ENCODE measurements at regions not wholly inside any gene's neighbourhood (a gene's known extent, or its start where the extent isn't known, plus 50 kb on each side); places are given as distances from the start of the nearest gene placed in this dataset.

GRCh38 chr1:43054961-43055360 lies 96.3 kb upstream of the SLC2A1 start:
- Histone ChIP-seq H3K27me3 (ENCODE audit: insufficient read depth) (no peaks in the 10 kb centered on the region), H3K4me1 (ENCODE audit: control insufficient read depth in 1 of 2, insufficient read depth in 2 of 2, low read depth in 1 of 2, low read length in 1 of 2) (peaks cover 0 to 12% of the 10 kb centered on the region in 2 experiments; a peak in 1 of 4 replicates), H3K4me3 (ENCODE audit: low read depth in 2 of 2, low read length in 1 of 2) (no peak overlapping the region), H3K36me3 (replicated peaks in 1 of 2; ENCODE audit: control insufficient read depth in 1 of 2, insufficient read depth in 2 of 2, low read length in 1 of 2) (no peaks in the 10 kb centered on the region), H4K20me1 (ENCODE audit: insufficient read depth) (no peaks in the 10 kb centered on the region), H3K79me2 (ENCODE audit: insufficient read depth) (no peaks in the 10 kb centered on the region), H3F3A (replicated peaks; ENCODE audit: insufficient read depth) (no peaks in the 10 kb centered on the region), H3K9me2 (no peaks in the 10 kb centered on the region), H2AFZ (ENCODE audit: low read depth) (no peak overlapping the region), H3K27ac (ENCODE audit: low read depth in 2 of 2, low read length in 1 of 2) (no peak overlapping the region), H3K4me2 (no peak overlapping the region), H3K9me3 (no peaks in the 10 kb centered on the region), H3K9ac (no peak overlapping the region)
- ChIA-PET POLR2A (no interaction called here), CTCF (interaction anchor here (3.0 kb wide), 1 partner anchor 18 kb away, joined by 16 read pairs; no protein-coding TSS in a partner anchor)
- no peak for DNase-seq
- 71% methylated on average over 2 of the region's 2 CpGs for WGBS (ENCODE audit: low lambda C conversion rate)
- TF ChIP-seq TCF12 (IDR thresholded peaks at IDR 0.05) (no peak), CHD2 (IDR thresholded peaks at IDR 0.05; ENCODE audit: low read length, partially characterized antibody) (no peak), REST (IDR thresholded peaks at IDR 0.05; ENCODE audit: low read depth, low read length) (no peak), RFX5 (IDR thresholded peaks at IDR 0.05; ENCODE audit: low read length) (no peak), YY1 (IDR thresholded peaks at IDR 0.05; ENCODE audit: low read depth) (no peak), POLR2AphosphoS5 (IDR thresholded peaks at IDR 0.05; ENCODE audit: low read depth, low read length) (no peak)

DNA sequence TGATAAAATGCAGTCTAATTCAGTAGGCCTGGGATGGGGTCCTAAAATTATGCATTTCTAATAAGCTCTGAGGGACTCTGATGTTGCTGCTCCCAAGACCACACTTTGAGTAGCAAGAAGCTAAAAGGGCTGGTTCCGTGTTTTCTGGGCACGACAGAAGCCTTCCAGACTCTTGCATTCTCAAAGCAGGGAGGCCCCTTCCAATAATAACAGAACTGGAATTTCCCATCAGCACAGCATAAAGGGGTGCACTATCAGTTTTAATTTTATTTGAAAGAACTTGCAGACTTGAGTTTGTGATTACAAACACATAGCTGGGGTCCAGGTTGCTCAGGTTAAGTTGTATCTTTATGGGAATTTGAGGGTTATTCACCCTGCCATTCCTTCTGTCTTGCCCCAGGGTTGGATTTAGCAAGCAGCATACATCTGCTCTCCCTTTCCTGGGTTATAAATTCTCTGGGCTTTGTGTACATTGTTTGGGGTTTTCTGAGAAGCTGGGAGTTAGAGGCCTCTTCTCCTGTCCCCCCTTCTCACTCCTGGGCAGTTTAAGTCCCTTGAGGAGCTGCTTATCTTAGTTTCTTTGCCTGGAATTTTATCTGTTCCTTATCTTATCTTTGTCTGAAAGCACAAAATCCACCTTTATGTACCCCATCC lies 94.2 kb upstream of the SLC2A1 start:
- H3K9me2 ChIP-seq: no peaks in the 10 kb centered on the region
- H3K4me2 ChIP-seq: no peak overlapping the region

More for the DNA sequence above, 94.2 kb upstream of the SLC2A1 start:
- no peaks in the 10 kb centered on the region for H3F3A ChIP-seq (replicated peaks; ENCODE audit: insufficient read depth)
- H3K4me3 ChIP-seq (ENCODE audit: low read depth in 2 of 2, low read length in 1 of 2): no peak overlapping the region
- no peak overlapping the region for H3K9ac ChIP-seq
- H2AFZ ChIP-seq (ENCODE audit: low read depth): no peak overlapping the region
- H3K79me2 ChIP-seq (ENCODE audit: insufficient read depth): no peaks in the 10 kb centered on the region
- CTCF ChIA-PET: interaction anchor here (1.2 to 3.0 kb wide), 2 partner anchors 20 to 140 kb away, joined by 3 to 16 read pairs; no protein-coding TSS in a partner anchor
- H3K4me1 ChIP-seq (ENCODE audit: control insufficient read depth in 1 of 2, insufficient read depth in 2 of 2, low read depth in 1 of 2, low read length in 1 of 2): peaks cover 0 to 6% of the 10 kb centered on the region in 2 experiments; a peak in 1 of 4 replicates
- no peak overlapping the region for H3K27ac ChIP-seq (ENCODE audit: low read depth in 2 of 2, low read length in 1 of 2)
- TF ChIP-seq RFX5 (IDR thresholded peaks at IDR 0.05; ENCODE audit: low read length) (no peak), USF2 (IDR thresholded peaks at IDR 0.05; ENCODE audit: borderline replicate concordance, low read depth, low read length) (no peak), TCF12 (IDR thresholded peaks at IDR 0.05) (no peak), MEF2A (IDR thresholded peaks at IDR 0.05; ENCODE audit: borderline replicate concordance, low read depth) (no peak), FOXJ3 (CRISPR knock-in tag; IDR thresholded peaks at IDR 0.05) (no peak)
- WGBS (ENCODE audit: low lambda C conversion rate): 78% methylated on average over 2 of the region's 2 CpGs
- POLR2A ChIA-PET: no interaction called here
- H3K9me3 ChIP-seq: no peaks in the 10 kb centered on the region
- no peak for DNase-seq
- no peaks in the 10 kb centered on the region for H3K27me3 ChIP-seq (ENCODE audit: insufficient read depth)
- no peaks in the 10 kb centered on the region for H3K36me3 ChIP-seq (replicated peaks in 1 of 2; ENCODE audit: control insufficient read depth in 1 of 2, insufficient read depth in 2 of 2, low read length in 1 of 2)
- H4K20me1 ChIP-seq (ENCODE audit: insufficient read depth): no peaks in the 10 kb centered on the region

Data from SK-N-SH (cell line).